HG02938 (cell line): ENCODE measurements at regions not wholly inside any gene's neighbourhood (a gene's known extent, or its start where the extent isn't known, plus 50 kb on each side); places are given as distances from the start of the nearest gene placed in this dataset.

Experiments
- ATAC-seq: cut with Tn5 transposase; IDR thresholded peaks from one replicate; pipeline ENCODE4 v1.9.1; 2021; ENCODE audit warnings: mild to moderate bottlenecking, moderate library complexity; ENCODE audit not compliant: unreplicated experiment

DNA sequence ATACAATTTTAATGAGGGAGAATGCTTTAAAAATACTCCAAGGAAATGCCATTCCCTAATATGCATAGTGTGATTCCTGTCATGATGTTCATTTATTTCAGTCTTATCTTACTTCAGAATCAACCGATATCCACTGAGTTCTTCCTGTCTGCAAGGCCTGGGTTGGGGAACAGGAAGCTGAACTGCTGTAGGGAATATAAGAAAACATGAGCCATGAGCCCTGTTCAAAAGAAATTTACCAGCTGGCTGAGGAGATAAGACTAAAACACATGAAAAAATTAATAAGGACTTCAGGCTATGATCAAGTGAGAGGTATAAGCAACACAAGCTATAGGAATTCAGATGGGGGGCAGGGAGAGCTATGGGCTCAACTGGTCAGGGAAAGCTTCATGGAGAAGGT, 184.7 kb downstream of the PLPP4 start:
- ATAC-seq, result no peak

DNA sequence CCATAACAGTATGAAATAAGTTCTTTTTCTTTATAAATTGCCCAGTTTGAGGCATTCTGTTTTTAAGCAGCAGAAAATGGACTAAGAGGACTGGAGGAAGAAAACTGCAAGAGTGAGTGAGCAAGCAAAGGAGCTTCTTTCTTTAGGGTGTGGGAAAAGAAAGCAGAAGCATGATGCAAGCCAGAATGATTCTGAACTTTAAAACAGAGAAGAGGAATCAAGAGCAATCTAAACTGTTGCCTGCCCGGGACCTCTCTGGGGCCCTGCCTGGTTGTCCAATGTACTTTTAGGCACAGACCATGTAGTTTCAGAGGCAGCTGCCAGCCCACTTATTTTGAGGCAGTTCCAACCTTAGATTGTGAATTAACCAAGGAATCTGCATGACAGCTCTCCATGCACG, 186.3 kb downstream of the PLPP4 start:
- no peak for ATAC-seq

DNA sequence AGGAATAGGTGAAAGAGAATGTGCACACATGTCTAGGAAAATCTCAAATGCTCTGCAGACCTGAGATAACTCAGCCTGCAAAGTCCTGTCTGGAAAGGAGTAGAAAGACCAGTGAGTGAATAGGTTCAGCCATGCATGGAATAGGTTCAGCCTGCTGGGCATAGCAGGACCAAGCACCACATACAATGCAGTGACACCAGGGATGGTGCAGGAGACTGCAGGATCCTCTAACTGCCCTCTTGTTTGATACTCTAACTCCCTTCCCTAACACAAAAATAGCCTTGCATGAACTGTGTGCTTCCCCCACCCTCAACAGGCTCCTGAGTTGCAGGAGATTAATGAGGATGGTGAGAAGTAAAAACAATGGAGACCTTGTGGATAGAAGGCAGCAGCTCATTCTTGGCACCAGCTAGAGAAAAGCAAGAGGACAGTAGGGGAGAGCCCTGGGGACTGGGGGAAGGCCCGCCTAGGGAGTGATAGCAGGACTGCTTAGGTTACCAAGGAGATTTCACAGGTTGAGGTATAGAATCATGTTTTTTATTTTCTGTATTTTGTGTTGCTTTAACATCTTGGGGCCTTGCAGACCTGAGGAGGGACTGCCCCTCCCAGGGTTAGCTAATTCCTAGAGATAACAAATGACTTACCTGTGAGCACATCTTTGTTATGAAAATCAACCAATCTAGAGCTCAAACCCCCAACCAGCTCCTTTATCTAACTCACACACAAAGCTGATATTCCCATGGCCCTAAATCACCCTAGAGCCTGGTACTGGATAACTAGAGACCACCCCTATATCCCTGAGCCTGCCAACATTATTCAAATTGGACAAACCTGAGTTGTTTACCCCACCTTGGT, 187.8 kb downstream of the PLPP4 start:
- no peak for ATAC-seq

DNA sequence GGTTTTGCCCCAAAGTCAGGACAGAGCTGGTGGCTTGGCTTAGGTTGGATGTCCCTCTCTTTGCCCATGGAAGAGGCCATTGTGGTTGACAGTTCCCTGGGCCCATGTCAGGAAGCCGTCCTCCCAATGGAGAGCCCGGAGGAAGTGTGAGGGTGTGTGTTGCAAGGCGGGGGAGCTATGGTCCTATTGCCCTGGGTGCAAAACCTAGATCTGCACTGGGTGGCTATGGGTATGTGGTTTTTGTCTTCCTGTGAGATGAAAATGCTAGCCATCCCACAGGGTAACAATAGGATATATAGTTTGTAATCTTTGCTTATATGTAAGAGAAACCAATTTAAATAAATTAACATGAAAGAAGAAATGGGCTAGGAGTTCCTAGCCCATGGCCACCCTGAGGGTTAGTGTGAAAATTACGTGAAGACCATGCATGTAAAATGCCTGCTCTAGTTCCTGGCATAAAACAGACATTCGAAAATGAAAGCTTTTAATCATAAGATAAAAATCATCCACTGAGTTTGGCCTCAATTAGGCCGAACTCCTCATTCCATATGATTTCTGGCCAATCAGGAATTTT, 189.2 kb downstream of the PLPP4 start:
- ATAC-seq, result no peak

DNA sequence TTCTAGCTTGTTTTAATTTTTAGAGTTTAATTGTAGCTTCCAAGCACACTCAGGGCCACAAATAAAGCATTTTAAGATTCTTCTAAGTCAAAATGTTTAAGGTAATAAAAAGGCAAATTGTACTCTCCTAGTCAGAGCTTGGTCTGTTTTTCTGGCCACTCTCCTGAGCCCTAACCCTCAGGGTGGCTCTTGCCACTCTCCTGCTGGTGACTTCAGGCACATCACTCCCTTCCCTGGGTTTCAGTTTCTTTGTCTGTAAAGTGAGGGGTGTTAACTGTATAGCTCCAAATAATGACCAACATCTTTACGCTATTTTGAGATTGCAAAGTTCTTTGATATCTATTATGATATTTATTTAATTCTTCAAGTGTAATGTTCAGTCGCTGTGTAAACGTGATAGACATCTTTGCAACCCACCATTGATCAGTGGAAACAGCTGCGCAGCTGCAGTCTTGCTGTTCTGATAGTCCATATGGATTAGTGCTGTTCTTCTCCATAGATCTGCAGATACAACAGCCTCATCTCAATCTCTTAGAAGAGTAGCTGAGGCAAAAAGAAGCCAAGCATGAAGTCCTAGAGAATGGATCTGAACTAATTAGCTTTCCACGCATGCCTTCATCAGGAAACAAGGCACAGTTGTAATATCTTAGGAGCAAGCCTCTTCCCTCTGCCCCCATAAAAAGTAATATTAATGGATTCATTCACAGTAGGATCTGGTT, 189.9 kb downstream of the PLPP4 start:
- ATAC-seq, result no peak

DNA sequence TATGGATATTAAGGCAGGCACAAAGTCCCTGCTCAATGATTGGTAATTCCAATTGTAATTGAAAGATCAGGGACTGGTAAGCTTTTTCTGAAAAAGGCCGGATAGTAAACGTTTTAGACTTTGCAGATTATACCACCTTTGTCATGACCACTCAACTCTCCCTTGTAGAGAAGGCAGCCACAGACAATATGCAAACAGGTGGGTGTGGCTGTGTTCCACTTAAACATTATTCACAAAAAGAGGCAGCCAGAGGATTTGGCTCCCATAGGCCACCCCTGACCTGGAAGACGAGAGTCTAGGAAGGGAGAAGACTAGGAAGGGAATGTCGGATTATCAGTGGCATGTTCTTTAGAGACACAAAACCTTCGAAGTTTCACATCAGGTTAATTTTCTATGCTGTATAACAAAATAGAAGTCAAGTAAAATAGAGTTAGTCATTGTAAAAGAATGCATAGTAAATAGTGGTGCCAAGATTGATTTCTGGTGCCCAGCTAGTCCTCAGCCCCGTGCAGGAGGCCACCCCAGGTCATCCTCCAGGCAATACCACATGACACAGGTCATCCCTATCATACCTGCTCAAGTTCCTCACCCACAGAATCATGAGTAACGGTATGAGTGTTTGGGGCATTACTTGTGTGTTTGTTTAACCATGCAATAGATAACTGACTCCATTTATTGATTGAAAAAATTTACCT, 193.8 kb downstream of the PLPP4 start:
- ATAC-seq, result no peak

DNA sequence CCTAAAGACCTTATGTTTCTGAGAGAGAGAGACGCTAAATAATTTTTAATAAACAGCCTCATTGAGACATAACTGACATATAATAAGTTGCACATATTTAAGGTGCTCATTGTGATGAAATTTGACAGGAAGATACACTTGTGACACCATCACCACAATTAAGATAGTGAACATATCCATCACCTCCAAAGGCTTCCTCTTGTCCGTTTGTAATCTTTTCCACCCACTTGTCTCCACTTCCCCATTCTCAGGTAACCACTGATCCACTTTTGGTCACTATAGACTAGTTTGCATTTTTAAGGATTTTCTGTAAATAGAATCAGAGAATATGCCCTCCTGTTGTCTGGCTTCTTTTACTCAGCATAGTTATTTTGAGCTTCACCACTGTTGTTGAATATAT, 195.1 kb upstream of the WDR11 start:
- ATAC-seq, result no peak

DNA sequence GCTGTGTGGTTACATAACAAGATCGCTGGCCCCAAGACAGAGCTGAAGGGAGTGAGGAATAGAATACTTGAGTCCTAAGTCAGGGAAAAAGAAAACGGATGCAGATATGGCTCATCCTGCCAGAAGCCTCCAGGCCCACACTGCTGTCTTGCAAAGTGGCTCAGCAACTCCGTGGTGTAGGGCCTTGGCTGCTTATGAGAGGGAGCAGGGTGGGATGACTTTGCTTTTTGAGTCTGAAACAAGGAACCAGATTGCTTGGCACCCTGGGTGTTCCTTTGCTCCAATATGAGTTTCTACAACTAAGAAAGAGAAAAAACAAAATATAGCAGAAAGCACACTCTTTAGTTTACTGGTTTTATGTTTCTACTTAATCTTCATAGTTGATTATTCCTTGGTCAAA, 193.8 kb upstream of the WDR11 start:
- ATAC-seq, result no peak

DNA sequence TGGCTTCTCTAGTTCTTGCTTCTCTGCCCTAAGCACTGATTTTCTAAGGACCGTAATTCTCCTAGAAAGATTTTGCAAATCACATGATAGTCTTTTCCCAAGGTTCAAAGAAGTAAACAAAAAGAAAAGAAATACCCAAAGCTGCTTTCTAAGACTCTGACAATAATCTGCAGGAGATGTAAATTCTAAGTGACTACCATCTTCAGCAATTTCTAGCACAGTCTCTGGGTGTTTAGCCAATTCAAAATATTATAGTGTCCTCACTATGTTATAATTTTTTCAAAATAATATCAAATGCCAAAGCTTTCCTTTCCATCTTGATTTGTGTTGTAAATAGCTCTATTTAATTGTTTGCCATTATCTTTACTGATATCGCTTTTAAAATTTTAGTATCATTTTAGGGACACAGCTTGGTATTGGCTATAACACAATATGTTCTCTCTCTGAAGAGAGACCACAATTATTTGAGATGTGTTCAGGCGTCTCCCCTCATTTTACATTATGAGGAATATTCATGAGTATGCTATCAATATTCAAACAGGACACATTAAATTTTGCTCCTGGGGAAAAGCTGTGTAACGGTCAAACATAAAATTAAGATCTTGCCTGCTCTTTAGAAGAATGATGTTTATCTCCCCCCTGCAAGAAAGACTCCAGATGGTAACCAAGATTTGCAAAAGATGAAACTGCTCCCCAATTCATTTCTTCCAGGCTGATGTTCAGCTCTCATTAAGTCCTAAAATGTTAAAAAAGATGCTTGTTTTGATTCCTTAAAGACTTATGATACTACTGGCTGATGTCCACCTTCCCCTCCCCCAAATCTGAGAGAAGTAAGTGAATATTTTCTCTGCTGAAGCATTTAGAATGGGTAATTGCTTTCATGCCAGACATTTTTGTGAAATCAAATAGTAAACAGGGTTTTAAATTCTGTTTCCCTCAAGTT, 191.9 kb upstream of the WDR11 start:
- ATAC-seq, result no peak

DNA sequence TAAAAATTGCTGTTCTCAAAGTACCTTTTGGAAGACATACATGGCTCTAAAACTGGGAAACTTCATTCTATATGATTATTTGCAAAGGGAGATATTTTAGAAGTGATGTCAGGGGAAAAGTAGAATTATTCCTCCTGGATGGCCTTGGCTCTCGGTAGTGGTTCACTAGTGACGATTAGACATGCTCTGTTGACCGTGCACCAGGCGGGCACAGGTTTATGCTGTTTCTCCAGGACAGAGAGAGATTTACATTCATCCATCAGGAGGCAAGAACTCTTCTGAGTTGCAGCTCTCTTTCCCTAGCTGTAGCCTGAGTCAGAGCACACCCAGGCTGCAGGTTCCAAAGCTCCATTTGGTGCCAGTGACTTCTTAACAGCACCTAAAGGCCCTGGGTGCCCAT, 184.9 kb upstream of the WDR11 start:
- ATAC-seq, result no peak

DNA sequence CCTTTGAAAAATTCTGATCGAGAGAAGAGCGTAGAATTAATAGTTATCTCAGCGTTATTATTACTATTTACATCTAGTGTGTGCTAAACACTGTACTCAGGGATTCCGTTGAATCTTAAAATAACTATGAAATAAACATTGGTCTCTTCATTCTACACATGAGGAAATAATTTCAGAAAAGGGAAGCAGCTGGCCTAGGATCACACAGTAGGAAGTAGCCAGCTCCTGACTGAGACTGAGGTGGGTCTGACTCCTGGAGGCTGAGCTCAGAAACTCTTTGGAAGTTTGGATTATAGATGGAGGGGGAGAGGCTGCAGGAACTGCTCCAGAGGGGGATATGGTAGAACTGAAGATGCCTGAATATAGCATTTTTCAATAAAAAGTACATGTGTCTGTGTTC, 183.9 kb upstream of the WDR11 start:
- no peak for ATAC-seq

DNA sequence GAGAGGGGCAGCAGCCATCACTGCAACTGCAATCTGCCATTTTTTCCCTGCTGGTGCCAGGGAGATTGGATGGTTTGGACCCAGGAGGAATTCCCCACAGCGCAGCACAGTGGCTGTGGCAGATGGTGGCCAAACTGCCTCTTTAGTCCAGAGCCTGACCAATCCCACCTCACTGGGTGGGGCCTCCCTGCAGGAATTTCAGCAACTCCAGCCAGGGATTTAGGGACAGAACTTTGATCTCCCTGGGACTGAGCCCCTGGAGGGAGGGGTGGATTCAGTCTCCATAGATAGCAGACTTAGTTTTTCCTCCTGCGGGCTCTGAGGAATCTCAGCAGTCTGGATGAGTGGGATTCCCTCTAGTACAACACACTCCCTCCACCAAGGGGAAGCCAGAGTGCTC, 179.7 kb upstream of the WDR11 start:
- ATAC-seq, result no peak

DNA sequence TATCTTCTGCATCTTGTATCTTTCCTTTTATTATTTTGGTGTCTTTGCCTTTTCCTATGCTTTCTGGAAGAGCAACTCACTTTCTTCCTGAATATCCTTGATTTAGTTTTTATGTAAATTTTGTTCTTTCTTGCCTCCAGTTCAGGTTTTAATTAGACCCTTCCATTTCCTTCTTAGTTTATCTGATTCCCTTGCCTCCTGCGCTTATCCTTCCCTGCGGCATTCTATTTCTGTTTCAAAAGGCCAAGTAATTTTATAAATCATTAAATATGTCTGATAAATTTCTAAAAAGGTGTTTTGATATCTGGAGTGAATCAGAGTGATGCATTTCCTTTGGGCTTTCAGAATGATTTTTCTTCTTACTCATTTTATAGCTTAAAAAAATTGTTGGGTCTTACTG, 167.7 kb upstream of the WDR11 start:
- ATAC-seq, result no peak

DNA sequence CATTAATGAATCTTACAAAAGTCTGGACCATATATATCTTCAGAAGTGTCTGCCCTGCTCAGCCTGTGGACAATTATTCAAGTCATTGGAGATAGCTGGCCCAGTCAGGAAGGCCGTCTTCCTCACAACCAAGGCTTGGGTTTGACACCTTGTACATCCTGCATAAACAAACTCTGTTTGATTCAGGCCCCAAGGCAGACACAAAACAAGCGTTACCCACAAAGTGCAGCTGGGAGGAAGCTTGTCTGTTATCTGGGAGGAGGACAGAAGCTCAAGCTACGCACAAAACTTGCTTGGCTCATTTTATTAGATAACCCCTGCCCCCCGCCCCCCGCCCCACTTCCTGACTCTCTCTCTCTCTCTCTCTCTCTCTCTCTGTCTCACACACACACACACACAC, 166.9 kb upstream of the WDR11 start:
- ATAC-seq, result no peak

DNA sequence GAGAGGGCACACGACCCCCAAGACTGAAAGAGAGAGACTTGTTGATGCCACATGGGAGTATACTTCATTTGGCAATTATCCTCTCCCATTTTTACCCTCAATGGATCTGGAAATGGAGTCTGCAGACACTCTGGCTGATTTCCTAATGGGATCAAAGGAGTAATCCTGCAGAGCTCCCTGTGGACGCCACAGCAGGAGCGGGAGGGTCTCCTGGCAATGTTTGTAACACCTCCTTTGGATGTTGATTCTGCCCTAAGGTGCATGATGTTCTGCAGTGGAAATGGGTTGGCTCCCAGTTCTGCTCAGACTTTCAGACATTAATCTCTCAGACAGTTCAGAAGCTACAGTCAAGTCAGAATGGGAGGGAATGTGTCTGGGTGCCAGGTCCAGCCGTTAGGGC, 166.0 kb upstream of the WDR11 start:
- no peak for ATAC-seq

DNA sequence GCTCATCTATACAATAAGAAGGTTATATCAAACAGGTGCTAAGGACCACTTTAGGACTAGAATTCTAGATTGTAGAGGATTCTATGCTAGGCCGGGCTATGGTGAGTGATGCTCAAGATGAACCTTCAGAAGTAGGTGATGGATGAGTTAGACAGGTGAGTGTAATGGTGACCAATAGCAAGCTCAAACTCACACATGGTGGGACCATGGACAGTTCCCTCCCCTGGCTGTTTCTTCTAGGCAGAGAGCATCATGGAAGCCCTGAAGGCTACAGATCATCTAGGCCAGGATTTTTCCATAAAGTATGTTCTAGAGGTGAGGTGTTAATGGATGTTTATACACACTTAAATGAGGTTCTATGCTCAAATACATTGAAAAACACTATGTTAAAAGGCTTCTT, 162.2 kb upstream of the WDR11 start:
- no peak for ATAC-seq

DNA sequence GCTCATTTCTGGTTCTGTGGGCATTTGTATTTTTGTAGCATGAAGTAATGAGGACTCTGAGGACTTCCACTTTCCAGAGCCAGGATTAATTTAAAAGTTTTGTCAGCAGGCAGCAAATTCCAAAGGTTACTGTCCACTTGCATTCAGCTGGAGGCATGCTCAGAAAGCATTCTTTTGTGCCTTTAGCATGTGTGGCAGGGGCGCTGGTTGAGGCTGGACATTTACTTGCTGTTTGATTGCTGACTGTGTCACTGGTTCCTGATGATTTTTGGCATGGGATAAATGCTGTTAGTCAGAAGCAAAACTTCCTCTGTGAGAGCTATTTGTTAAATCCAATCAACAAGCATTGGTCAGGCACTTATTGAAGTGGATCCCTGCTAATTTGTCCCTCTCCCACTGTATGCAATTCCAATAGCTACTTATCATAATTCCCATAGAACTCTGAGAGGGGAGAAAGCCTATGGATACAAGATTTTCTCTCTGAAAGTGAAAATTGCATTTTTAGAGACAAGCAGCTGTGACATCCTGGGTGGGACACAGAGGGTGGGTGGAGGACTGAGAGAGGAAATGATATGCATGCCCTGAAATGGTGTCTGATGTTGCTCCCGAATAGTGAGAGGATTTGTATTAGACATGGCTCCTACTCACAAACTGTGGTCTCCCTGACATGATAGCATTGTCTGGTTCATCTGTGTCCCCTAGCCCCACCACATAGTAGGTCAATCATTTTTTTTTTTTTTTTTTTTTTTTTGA, 161.2 kb upstream of the WDR11 start:
- no peak for ATAC-seq

DNA sequence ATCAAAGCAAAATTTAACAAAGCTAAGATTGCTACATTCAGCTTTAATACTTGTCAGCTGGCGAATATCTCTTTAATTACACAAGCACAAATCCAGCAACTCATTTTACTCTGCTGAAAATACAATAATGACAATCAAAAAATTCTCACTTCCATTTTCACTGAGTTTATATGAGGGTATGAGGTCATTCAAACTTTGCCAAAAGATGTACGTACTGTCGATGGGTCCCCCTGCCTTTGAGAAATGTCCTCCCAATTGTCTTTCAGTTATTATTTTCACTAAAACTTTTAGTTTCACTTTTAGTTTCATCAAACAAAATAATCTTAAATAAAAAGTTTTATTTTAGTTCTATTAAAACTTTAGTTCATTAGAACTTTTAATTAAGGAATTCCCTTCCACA, 159.5 kb upstream of the WDR11 start:
- no peak for ATAC-seq

DNA sequence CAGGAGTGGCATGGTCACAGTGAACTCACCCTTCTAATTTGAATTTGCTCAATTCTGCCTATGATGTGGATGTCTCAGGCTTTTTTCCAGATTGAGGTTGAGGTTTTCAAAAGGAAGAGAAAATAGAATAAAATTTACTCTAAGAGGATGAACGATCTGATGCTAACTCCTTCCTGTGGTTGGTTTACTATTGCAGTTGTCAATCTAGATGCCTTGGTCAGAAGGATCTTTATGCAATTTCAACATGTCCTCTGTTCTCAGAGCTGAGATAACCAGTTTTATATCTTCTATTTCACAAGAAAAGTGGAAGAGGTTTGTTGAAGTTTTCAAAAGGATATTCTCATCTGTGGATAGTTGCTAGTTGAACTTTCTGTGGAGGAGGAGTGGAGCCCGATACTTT, 150.7 kb upstream of the WDR11 start:
- ATAC-seq, result no peak

DNA sequence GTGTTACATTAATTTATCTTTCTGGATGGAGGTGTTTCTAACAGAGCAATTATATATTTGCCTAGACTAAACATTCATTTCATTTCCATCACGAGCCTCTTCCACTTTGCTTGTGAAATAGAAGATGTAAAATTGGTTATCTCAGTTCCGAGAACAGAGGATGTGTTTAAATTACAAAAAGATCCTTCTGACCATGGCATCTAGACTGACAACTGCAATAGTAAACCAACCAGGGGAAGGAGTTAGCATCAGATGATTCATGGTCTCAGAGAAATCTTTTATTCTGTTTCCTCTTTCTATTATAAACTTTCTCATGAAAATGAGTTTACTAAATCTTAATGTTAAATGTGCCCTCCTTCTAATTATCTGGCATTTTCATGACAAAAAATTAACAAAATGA, 149.8 kb upstream of the WDR11 start:
- ATAC-seq, result no peak
